ENCODE measurements at regions not wholly inside any gene's neighbourhood (a gene's known extent, or its start where the extent isn't known, plus 50 kb on each side); places are given as distances from the start of the nearest gene placed in this dataset.

GRCh38 chr6:14428269-14428668 lies 310.7 kb downstream of the CD83 start:
- TF ChIP-seq ZNF423 (CRISPR knock-in tag; IDR thresholded peaks at IDR 0.05) (no peak), CTCF (IDR thresholded peaks at IDR 0.05) (no peak)
